Gastrocnemius medialis (tissue), 4 donors: ENCODE measurements at regions not wholly inside any gene's neighbourhood (a gene's known extent, or its start where the extent isn't known, plus 50 kb on each side); places are given as distances from the start of the nearest gene placed in this dataset.

Experiments used
- CTCF ChIP-seq, 5 experiments: fragments of 450-650 bp in 3 of 5; fragments of 200-600 bp in 2 of 5; sonication (generic) in 2 of 5; IDR thresholded peaks in 4 of 5; conservative IDR thresholded peaks in 1 of 5; 1 replicate in 4 of 5; 2 replicates in 1 of 5; pipeline ENCODE4 v1.5.1; 2016 to 2019; ENCODE audit warnings: antibody characterized with exemption in 5 of 5, mild to moderate bottlenecking in 3 of 5, moderate library complexity in 3 of 5
- POLR2A ChIP-seq, 2 donors: fragments of 450-650 bp; IDR thresholded peaks; one replicate each; pipeline ENCODE4 v1.6.1; 2017; ENCODE audit warnings: antibody characterized with exemption in 2 of 2, mild to moderate bottlenecking in 2 of 2, moderate library complexity in 2 of 2

GRCh38 chr2:35294636-35295263, 1060.8 kb upstream of the CRIM1 start:
- TF ChIP-seq CTCF (IDR thresholded peaks at IDR 0.05 in 4 of 5, conservative IDR thresholded peaks at IDR 0.05 in 1 of 5) (no peak), POLR2A (IDR thresholded peaks at IDR 0.05) (no peak)
